ENCODE measurements at regions not wholly inside any gene's neighbourhood (a gene's known extent, or its start where the extent isn't known, plus 50 kb on each side); places are given as distances from the start of the nearest gene placed in this dataset.
"Not testable (repeated sequence)": the region's sequence is repeated elsewhere in the genome, so short reads cannot be mapped to it uniquely, and the experiment has no call there.

GRCh38 chr17:77290759-77291558, 150.2 kb downstream of the SEC14L1 start:
- DNase-seq, result not testable (repeated sequence)

DNA sequence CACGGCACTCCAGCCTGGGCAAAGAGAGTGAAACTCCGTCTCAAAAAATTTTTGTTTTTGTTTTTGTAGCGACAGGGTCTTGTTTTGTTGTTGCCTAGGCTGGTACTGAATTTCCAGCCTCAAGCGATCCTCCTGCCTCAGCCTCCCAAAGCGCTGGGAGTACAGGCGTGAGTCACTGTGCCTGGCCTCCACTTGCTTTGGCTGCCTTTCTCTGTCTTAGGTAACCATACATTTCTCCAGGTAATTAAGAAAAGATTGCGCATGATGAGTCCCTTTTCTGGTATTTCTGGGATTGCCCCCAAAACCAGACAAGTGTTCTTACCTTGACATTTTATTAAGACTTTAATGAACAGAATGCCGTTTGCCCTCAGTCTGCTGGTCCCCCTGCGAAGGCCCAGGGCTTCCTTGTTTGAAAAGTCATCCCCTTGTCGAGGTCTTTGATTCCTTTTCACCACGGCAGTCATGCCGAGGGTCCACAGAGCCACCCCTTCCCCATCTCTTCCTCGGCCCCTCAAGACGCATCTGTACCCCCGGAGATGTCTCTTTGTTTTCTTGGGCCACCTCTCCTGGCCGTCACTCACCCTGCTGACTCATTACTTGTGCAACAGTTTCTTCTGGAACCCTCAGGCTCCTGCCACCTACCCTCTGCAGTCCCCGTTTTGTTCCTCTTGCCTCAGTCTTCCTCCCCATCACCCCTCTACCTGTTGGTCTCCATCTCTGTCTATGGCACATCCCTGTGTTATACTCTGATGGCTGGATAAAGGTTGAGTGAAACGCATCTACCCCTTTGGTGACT, 151.0 kb downstream of the SEC14L1 start:
- no peak for DNase-seq

DNA sequence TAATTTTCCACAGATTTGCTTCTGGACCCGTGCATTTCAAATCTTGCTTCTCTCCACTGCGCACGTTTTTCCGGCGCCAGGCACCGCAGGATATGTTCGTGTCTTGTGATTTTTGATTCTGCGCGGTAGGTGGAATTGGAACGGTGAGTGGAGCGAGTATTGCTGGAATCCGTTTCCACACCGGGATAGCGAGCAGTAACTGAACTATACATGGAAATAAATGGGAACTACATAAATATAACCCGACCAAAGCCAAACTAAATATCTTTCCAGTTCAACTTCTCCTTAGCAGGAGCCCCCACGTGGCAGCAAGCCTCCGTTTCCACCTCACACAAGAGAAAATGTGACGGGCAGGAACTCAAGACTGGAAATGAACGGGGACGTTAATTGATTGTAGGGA, 154.0 kb downstream of the SEC14L1 start:
- DNase-seq, result no peak

DNA sequence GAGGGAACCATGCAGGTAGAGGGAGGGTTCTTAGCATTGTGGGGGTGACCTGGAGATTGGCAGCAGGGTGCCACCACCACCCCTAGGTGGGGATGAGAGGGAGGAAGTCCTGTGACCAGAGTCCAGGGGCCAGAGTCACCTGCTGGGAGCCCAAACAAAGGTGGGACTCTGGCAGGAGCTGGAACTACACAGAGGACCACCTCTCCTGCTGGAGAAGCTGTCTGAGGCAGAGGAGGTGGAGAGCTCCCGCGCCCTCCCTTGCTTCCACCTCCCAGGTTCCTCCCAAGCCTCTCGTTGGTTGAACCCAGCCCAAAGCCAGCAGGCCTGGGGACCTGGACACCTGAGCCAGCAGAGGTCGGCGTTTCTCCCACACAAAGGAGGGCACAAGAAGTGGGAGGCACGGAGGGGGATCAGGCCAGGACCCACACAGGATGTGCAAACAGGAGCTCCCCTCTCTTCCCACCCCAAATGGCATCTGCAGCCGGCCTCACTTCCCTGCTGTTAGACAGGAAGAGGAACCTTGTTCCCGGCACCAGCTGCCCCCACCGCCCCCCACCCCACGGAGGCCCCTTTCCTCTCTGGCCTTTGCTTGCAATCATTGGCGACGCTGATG, 154.6 kb downstream of the SEC14L1 start:
- DNase-seq, result no peak

DNA sequence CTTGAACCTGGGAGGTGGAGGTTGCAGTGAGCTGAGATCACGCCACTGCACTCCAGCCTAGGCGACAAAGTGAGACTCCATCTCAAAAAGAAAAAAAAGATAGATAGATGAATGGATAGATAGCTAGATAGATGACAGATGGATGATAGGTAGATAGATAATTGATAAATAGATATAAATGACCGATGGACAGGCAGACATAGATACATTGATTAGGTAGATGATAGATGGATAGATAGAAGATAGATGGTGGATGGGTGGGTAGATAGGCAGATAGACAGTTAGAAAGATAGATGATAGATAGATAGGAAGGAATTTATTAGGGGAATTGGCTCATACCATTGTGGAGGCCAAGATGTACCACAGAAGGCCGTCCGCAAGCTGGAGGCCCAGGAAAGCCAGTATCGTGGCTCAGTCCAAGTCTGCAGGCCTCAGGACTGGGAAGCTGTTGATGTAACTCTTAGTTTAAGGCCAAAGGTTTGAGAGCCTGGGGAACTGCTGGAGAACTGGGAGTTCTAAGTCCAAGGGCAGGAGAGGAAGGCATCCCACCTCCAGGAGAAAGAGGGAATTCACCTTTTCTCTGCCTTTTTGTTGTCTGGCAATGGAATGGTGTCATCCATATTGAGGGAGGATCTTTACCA, 156.1 kb downstream of the SEC14L1 start:
- DNase-seq, result no peak

DNA sequence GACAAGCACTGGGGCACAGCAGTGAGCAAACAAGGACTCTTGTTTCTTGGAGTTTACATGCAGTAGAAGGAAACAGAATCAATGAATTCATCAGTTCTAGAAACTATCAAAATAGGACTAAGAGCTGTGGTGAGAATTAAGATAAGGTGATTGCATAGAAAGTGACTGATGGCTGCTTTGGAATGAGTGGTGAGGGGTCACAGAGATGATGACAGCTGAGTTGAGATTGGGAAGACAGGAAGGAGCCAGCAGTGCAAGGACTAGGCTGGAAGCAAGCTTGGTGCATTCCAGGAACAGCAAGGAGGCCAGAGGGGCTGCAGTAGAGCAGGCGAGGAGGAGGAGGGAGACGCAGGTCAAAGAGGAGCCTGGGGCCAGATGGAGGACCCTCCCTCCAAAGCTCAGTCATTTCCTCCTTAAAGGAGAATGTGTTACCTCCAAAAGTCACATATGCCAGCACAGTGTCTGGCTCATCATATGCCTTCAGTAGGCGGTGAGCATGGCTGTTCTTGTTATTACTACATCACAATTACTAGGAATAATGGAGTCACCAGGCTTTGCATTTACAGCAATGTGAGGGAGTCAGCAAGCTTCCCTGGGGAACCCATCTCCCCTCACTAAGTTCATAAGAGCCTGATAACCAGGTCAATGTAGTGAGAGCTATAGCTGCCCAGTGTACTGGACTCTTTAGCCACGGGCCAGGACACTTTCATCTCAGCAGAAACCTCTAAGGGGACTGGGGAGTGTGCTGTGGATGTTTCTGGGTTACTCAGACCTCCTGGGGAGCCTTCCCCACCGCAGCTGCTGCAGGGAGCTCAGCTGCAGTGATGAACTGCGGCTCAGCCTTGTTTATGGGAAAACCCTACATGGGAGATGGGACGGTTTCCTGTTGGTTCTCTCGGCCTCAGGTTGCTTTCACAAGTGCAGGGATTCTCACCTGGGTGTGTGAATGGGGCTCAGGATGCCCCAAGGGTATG, 157.2 kb downstream of the SEC14L1 start:
- no peak for DNase-seq

DNA sequence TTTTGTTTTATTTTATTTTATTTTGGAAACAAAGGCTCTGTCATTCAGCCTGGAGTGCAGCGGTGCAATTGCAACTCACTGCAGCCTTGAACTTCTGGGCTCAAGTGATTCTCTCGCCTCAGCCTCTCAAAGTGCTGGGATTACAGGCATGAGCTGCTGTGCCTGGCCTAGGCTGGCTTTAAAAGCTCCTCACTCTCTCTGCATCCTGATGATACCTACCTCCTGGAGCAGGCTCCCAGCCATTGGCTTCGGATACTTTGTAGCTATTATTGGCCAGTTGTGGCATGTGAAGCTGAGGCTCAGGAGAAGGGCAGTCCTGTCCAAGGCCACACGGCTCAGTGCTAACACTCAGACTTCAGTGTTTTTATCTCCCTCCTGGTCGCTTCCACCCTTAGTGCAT, 158.0 kb downstream of the SEC14L1 start:
- DNase-seq, result no peak

DNA sequence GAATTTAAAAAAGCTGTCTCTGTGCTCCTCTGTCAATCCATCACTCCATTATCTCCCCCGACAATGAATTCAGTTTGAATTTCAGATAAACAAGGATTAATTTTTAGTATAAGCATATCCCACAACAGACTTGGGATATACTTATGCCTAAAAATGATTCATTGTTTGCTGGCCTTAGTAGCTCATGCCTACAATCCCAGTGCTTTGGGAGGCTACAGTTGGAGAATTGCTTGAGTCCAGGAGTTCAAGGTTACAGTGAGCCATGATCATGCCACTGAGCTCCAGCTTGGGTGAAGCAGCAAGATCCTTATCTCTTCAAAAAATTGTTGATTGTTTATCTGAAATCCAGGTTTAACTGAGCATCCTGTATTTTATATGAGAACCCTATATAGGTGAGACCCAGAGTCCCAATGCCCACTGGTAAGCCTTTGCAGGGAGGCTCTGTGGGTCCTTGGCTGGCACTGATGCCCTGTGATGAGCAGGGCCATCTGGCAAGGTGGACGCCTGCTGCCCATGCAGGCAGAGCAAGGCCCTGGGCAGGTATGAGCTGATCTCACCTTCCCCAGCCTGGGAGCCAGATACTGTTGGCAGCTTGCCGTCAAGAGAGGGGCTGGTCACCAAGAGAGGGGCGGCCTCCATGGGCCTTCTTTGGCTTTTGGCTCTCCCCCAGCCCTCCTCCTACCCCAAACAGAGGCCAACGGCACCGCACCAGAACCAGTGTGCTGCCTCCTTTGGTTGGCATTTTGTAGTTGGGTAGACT, 158.7 kb downstream of the SEC14L1 start:
- DNase-seq, result no peak

DNA sequence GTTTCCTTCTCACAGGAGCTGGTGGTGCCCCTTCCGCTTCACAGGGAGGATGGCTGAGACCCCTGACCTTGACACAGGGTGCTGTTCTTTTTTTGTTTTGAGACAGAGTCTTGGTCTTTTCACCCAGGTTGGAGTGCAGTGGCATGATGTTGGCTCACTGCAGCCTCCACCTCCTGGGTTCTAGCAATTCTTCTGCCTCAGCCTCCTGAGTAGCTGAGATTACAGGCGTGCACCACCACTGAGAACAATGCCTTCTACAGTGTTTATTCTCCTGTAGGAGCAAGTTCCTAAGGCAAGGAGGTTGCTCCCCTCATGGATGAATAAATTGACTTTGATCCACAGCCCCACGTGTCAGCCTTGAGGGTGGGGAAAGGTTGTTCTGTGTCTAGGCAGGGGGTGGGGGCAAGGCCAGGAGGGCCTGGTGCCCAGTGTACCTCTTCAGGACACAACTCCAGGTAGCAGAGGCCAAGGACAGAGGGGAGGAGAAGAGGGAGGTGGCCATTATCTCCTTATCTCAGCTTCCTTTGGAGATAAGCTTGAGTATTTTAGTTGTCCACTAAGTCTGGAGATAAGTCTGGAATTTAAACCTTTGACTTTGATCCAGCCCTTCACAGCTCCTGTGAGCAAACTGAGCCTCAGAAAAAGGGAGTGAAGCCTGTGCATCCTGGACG, 159.4 kb downstream of the SEC14L1 start:
- no peak for DNase-seq

GRCh38 chr17:77301694-77302266, 161.0 kb downstream of the SEC14L1 start:
- no peak for DNase-seq

DNA sequence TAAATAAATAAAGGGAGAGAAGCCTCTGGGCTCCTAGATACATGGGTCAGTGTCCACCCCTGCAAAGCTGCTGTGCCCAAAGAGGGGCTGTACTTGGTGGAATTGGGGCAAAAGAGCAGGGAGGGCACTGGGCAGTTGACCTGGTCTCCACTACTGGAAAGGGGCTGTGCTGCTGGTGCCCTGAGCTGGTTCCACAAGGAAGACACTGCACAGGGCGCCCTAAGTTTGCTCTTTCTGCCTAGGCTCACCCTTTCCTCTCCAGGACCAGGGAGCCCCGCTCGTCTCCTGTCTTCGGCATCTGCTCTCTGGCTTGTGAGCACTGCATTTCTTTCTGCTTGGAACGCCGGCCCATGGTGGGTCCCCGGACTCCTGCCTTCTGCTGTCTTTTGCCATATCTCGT, 161.9 kb downstream of the SEC14L1 start:
- no peak for DNase-seq

- no peak for DNase-seq
Measured at GRCh38 chr17:77303620-77304019, 162.9 kb downstream of the SEC14L1 start.

GRCh38 chr17:77304051-77304745, 163.4 kb downstream of the SEC14L1 start:
- DNase-seq, result no peak

- DNase-seq, result no peak
Measured at GRCh38 chr17:77304746-77305473, 164.1 kb downstream of the SEC14L1 start.

GRCh38 chr17:77306048-77306789, 165.4 kb downstream of the SEC14L1 start:
- DNase-seq, result no peak

DNA sequence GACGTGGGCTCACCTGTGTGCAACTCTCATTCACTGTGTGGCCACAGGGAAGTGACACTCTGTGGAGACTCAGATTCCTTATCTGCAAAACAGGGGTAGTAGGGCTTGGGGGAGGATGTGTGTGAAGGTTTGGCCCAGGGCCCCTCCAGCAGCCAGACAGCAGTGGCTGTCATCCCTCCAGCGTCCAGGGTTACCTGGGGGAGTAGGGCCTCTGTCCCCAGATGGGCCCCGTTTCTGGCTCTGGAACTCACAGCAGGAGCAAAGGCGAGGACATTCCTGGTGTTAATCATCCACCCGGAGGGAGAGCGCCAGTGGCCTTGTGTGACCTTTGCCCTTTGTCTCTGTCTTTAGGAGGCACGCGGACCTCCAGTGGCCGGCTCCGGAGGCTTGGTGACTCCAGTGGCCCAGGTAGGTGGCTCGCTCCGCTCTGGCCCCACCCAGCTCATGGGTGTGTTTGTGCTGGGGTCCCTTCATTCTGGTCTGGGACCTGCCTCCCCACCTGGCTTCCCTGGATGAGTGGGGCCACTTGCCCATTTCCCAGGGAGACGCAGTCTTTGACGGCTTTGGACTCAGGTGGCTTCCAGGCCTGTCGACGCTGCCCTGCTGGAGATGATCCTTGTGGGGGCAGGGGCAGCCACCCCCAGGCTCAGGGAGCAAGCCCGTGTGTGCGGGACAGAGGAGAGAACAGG, 166.2 kb downstream of the SEC14L1 start:
- DNase-seq, result no peak

- no peak for DNase-seq
Measured at GRCh38 chr17:77307479-77308198, 166.9 kb downstream of the SEC14L1 start.
